Activated CD8-positive, alpha-beta memory T cell treated with anti-CD3 and anti-CD28 coated beads for 36 hours (primary cell): ENCODE measurements at regions not wholly inside any gene's neighbourhood (a gene's known extent, or its start where the extent isn't known, plus 50 kb on each side); places are given as distances from the start of the nearest gene placed in this dataset.
"Not testable (repeated sequence)": the region's sequence is repeated elsewhere in the genome, so short reads cannot be mapped to it uniquely, and the experiment has no call there.

Experiments
- CTCF ChIA-PET: fragments of 350-600 bp; sonication (Branson Sonifier 250); formaldehyde crosslinking; loops from one replicate; lab custom pipeline; 2021; ENCODE audit warnings: antibody characterized with exemption; lab: Charles Lee
- POLR2A ChIA-PET: fragments of 350-600 bp; sonication (Branson Sonifier 250); formaldehyde crosslinking; loops from one replicate; lab custom pipeline; 2021; ENCODE audit warnings: antibody characterized with exemption; lab: Charles Lee

DNA sequence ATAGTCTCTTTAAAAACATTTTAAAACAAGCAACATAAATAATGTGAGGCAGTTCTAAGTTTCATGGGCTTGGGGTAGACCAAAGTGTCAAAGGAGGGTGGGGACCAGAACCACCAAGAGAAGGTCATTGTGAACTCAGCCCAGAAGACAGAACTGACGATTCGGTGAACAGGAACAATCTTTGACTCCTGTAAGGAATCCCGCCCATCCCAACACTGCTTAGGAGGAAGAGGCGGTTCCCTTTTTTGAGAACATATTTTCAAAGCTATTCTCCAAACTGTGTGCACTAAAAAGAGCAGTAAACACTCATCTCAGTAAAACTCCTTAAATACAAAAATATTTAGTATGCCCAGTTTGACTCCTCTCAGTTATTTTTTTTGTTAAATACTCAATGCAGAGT is 176.5 kb upstream of the TLE4 start:
- ChIA-PET CTCF (no interaction called here), POLR2A (no interaction called here)

DNA sequence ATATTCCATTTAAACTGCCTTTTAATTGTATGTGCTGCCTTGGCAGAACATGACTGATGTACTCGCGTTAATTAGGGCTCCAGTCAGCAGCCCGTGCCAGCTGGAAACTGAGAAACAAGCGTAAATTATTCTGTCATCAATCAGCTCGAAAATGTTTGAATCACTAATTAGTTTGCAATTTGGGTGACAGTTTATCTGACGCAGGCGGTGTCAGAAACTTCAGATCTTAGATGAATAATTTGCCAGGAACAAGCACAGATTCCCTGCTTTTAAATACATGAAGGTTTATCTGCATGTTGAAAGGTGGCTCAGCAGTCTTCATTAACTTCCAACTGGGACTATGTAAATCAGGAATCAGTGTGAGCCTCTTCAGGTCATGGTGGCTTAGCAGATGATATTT is 176.0 kb upstream of the TLE4 start:
- POLR2A ChIA-PET: no interaction called here
- CTCF ChIA-PET: no interaction called here

DNA sequence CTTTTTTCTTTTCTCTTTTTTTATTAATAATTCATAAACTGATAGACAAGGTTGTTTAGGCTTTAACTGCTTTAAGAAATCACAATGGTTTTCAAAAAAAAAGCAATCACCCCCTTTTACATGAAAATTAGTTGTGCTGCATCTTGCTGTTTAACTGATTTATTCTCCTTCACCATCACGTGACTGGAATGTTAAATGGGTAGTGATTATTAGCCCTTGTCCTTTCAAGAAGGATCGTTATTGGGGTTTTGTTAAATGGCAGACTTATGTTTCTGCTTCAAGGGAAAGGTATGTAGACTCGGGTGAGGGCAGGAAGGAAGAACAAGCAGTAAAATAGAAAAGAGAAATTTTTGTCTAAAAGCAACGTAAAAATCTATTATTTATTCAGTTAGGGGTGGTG is 175.6 kb upstream of the TLE4 start:
- ChIA-PET POLR2A (no interaction called here), CTCF (no interaction called here)

DNA sequence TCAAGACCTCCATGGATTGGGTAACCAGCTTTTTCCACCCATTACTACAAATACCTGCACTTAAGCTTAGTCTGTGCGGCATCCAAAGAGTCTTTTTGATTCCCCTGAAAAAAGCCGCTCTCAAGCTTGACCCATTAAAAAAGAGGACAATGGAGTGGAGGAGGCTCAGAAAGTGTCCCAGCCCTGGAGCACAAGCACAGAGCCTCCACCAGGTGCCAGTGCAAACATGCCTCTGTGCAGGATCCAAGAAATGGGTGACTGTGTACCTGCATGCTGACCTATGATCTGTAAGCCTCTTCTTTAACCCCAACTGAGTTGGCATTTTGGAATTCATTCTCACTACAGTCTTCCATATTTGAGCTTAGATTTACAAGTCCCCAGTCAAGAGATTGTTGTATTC is 168.3 kb upstream of the TLE4 start:
- POLR2A ChIA-PET: no interaction called here
- CTCF ChIA-PET: no interaction called here

DNA sequence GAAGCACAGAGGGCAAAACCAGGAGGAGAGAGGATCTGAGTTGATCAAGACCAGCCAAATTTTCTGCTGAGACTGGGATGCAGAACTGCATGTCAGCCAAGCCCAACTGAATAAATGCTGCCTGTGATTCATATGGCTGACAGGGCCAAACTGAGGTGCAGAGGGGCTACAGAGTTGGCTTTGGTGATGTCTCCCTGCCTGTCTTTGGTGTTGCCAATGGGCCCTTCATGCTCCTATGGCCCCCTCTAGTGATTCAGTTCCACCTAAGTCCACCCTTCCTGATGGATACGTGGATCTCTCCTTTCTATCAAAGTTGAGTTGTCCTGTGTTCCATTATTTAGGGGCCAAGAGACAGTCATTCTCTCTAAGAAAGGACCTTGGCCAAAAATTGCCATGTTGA is 163.6 kb upstream of the TLE4 start:
- ChIA-PET CTCF (no interaction called here), POLR2A (no interaction called here)

DNA sequence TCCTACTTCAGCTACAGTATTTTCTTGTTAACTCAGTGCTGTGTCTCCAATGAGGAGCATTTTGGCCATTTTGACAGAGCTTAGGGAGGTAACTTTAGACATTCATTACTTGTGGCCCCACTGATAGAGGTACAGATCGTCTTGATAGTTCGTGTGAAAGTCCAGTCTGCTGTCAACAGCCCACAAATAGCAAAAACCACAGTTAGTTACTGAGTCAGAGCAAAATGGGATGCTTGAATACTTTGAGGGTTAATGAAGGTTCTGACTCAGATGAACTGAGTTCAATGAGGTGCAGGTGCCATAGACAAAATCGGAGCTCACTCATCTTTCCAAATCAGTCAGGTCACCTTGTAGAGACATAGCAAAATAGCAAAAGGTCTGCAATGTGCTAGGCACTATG is 163.1 kb upstream of the TLE4 start:
- ChIA-PET CTCF (no interaction called here), POLR2A (no interaction called here)

DNA sequence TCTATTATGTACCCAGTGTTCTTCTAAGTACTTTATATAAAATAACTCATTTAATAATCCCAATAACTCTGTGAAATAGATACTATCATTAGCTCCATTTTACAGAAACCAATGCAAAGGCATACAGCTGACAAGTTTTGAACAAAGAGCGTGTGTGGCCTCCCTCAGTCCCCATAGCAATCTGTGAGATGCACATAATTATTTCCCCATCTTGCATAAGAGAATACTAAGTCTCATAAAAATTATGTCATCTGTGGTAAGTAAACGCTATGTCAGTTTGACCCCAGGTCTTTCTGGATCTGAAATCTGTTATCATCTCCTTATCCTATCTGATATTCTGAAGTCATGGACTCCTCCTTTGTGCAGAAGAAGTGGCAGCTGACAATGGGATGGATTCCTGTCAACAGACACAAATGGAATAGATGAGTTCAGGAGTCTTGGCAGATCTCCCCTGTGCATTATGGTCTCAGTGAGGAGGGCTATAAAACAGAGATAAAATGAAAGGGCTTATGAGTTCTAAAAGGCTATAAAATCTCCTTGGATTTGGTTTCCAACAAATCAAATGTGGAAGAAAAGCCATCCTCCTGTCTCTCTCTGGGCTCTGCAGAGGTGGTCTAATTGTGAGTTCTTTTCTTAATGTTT is 162.5 kb upstream of the TLE4 start:
- ChIA-PET CTCF (no interaction called here), POLR2A (no interaction called here)

DNA sequence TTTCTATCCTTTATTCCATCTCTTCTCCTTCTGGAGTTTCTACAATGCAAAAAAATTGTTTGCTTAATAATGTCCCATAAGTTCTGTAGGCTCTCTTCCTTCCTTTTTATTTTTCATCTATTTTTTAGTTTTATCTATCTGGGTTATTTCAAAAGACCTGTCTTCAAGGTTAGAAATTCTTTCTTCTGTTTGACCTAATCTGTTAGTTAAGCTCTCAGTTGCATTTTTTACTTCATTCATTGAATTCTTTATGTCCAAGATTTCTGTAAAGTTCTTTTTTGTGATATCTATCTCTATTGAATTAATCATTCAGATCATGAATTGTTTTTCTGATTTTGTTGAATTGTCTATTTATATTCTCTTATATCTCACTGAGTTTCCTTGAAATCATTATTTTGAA is 145.9 kb upstream of the TLE4 start:
- ChIA-PET POLR2A (no interaction called here), CTCF (no interaction called here)

DNA sequence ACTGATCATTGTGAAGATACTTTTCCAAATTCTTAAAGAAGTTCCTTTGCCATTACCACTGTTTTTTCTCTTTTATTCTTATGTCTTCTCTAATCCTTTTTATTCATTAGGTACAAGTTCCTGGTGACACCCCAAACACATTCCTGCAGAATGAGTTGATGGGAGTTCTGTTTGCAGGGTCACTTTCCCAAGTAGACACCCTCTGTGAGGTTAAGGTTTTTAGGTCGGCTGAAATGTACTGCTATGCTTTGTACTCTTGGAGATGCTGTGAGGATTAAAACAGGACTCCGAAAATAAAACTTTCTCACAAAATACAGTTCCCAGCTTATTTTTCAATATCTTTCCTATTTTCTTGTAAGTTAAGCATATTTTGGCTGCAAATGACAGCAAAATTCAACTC is 143.3 kb upstream of the TLE4 start:
- ChIA-PET CTCF (no interaction called here), POLR2A (no interaction called here)

DNA sequence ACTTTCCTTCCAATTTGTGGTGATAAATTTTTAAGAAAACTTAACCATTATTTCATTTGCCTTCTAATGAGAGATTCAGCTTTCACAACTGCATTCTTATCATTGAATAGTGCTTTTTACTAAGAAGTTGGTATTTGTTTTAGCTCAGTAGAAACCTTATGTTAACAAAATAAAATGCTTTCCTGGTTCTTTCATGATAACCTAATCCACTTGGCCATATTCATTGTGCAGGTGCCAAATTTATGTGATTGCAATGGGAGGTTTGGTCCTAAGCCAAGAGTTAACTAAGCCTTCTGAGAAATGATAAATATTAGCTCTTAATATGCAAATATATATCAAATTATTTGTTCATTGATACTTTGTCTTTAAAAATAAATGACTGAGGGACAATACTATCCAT is 141.1 kb upstream of the TLE4 start:
- ChIA-PET CTCF (no interaction called here), POLR2A (no interaction called here)

DNA sequence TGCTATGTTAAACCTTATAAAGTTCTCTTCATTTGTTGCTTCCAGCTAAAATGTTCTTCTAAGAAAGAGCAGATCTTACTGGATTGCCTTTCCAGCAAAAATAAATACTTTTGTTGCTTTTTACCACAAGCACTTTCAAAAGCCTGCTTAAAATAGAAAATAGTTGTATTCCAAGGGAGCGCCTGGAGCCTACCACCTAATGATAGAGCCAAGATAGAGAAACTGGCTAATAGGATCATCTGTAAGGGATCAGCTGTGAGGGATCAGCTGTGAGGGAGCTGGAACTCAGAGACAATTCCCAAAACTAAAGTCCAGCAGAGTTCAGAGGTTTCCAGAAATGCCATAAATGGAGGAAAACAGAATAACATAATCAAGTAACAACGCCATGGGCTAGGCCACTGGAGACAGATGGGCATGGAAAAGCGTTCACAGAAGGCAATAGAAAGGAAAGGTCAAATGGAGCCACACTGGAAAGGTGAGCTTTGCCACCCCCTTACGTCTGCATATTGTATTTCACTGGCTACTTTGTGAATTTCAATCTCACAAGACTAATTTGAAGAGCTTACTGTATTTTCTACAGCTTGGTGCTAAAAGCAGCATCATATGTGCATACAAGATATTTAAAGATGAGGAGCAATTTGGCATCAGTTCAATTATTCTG is 140.6 kb upstream of the TLE4 start:
- ChIA-PET POLR2A (no interaction called here), CTCF (no interaction called here)

DNA sequence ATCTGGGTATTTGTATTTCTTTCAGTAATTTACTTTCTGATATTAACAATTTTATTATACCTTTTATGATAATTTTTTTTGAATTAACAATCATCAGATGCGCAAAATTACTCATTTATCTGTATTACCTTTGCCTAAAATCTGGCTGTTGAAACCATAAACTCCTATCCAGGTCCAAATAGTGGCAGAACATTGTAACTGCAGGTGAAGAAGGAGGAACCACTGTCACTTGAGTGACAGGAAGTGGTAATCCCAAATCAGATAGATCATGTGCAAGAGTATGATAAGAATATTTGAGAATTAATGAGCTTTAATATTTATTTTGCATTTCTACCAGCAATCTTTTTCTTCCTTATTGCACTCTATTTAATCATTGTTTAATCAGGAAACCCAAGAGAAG is 139.3 kb upstream of the TLE4 start:
- ChIA-PET POLR2A (interaction anchor here (0.5 kb wide), 1 partner anchor 138 kb away, joined by 5 read pairs; no protein-coding TSS in a partner anchor), CTCF (no interaction called here)

DNA sequence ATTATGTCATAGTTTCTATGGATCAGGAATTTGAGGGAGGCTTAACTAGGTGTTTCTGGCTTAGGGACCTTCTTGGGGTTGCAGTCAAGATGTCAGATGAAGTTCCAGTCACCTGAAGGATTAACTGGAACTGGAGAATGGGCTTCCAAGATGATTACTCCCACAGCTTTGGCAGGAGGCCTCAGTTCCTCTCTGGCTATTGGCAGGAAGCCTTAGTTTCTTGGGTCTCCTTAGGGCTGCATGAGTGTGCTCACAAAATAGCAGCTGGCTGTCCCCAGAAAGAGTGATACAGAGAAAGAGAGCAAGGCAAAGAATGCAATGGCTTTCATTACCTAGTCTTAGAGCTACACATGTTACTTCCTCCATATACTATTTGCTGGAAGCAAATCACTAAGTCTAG is 138.1 kb upstream of the TLE4 start:
- CTCF ChIA-PET: no interaction called here

DNA sequence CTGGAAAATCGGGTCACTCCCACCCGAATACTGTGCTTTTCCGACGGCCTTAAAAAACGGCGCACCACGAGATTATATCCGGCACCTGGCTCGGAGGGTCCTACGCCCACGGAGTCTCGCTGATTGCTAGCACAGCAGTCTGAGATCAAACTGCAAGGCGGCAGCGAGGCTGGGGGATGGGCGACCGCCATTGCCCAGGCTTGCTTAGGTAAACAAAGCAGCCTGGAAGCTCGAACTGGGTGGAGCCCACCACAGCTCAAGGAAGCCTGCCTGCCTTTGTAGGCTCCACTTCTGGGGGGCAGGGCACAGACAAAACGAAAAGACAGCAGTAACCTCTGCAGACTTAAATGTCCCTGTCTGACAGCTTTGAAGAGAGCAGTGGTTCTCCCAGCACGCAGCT is 132.5 kb upstream of the TLE4 start:
- POLR2A ChIA-PET, CTCF ChIA-PET: not testable (repeated sequence)

More for the DNA sequence above, 138.1 kb upstream of the TLE4 start:
- POLR2A ChIA-PET: no interaction called here

DNA sequence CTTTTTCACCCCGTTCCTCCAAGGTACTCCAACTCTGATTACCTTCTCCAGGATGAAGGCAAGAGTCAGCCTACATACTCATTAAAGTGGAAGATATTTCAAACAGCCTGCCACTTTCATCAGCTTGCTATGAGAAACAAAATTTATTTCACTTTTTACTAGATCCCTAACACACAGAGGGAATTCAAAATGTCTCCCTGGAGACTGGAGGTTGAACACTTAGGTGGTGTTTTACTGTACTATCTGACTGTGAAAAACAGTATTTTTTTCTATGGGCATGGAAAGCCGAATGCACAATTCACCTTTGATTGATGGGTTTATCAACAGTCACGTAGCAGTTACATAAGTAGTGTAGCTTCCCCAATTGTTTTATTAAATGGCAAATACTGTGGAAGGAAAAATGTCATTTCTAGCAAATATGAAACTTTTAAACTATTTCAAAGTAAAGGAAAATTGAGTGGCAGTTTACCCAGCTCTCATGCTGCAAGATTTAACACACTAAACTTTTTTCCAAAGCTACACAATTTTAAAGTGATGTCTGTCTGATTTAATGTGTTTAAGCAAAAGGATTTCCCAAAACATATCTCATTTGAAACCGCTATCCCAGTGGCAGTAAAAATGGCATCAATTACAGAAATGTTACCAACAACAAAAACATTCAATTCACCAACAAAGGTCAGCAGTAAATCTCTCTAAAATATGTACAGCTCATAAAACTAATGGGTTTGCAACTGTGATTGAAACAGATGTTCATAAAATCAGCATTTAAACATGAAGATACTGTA is 125.0 kb upstream of the TLE4 start:
- POLR2A ChIA-PET: no interaction called here
- CTCF ChIA-PET: no interaction called here

DNA sequence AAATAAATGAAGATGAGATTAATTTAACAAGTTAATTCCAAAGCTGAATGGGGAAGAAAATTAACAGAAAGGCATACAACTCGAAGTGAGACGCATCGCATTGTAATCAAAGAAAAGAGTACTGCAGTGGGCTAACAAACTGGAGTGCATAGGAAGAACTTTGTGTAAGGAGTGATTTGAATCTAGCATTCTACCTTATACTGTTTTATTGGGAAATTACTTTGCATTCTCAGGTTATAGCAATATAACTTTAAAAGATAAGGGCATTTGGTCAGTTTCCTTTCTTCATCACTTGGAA is 124.5 kb upstream of the TLE4 start:
- POLR2A ChIA-PET: no interaction called here

DNA sequence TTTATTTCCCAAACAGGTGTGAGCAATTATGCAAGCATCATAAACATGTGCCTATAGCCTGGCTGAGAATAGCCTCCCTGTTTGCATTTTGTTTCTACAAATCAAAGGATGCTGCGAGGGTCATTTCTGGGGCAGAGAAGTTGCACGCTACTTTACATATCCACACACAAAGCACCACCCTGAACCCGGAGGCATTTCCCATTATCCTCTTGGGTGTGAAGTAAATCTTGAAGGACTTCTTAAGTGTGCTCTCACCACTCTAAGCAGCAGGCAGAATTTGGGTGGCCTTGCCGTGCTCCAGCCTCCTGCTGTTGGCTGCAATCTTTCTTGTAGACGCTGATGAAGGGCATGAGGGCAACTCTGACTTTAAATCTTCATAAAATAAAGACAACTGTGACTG is 124.0 kb upstream of the TLE4 start:
- ChIA-PET POLR2A (no interaction called here), CTCF (no interaction called here)

More for the DNA sequence above, 124.5 kb upstream of the TLE4 start:
- CTCF ChIA-PET: no interaction called here

DNA sequence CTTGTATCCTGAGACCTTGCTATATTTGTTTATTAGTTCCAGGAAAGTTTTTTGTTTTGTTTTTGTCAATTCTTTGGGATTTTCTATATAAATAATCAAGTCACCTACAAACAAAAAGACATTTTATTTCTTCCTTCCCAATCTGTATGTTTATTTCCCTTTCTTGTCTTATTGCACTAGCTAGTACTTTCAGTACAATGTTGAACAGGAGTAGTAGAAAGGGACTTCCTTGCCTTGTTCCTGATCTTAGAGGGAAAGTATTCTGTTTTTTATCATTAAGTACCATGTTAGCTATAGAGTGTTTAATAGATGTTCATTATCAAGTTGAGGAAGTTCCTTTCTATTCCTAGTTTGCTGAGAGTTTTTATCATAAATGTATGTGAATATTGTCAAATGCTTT is 119.5 kb upstream of the TLE4 start:
- ChIA-PET POLR2A (no interaction called here), CTCF (no interaction called here)

DNA sequence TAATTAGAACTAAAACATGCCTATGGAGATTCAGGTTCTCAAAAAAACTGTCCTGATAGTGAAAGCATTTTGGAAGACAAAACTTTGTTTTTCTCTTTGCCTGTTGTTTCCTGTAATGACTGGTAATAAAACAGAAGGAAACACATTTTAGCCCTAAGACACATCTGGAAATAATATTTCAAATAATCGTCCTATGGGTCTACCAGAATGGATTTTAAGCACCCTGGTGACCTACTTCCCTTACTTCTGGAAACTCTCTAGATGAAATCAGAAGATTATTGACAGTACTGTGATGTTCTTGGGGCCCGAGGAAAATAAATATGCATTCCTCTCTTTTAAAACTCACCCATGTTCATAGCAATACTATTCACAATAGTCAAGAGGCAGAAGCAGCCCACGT is 110.1 kb upstream of the TLE4 start:
- POLR2A ChIA-PET: no interaction called here
- CTCF ChIA-PET: no interaction called here

DNA sequence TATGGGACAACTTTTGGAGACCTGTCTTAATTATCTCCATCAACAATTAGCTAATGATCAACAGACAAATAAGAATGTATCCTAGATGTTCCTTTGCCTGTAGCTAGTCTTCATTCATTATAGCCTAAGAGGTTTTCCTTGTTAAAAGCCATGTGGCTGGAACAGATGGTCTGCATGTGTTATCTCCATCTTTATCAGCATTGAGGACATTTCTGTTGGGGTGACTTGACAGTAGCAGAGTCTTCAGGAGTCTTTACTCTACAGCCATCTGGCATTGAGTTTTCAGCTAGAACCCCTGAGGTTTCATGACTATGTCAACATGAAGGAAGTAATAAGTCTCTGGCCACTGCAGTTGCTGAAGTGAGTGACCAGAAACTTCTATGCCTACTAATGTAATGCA is 106.6 kb upstream of the TLE4 start:
- POLR2A ChIA-PET: no interaction called here
- CTCF ChIA-PET: no interaction called here

DNA sequence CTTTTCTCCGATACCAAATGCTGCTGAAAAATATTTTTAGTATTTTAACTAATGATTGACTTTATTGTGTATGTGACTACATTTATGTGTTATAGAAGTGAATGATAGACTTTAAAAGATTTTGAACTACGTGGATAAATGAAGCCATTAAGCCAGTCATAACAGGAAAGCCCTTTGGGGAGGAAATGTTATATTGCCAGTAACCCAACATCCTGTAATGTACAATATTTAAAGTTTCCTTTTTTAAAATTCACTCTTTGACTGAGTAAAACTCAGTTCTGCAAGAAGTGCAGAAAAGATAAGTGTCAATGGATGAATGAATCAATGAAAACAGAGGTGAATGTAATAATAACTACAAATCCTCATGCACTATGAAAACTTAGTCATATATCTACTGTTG is 102.6 kb upstream of the TLE4 start:
- ChIA-PET CTCF (no interaction called here), POLR2A (no interaction called here)
